HG03565 (cell line): ENCODE measurements at regions not wholly inside any gene's neighbourhood (a gene's known extent, or its start where the extent isn't known, plus 50 kb on each side); places are given as distances from the start of the nearest gene placed in this dataset.

Source experiments
- ATAC-seq: cut with Tn5 transposase; IDR thresholded peaks from one replicate; pipeline ENCODE4 v1.9.1; 2021; ENCODE audit warnings: mild to moderate bottlenecking, moderate library complexity; ENCODE audit not compliant: unreplicated experiment

GRCh38 chr2:790634-791245 lies 113.5 kb upstream of the TMEM18 start:
- no peak for ATAC-seq

- no peak for ATAC-seq
These were observed 112.9 kb upstream of the TMEM18 start for GRCh38 chr2:790081-790480.

GRCh38 chr2:789529-789928 lies 112.3 kb upstream of the TMEM18 start:
- no peak for ATAC-seq

GRCh38 chr2:788227-789032 lies 111.2 kb upstream of the TMEM18 start:
- no peak for ATAC-seq

GRCh38 chr2:784753-785152 lies 107.5 kb upstream of the TMEM18 start:
- ATAC-seq = no peak

- no peak for ATAC-seq
These were observed 103.4 kb upstream of the TMEM18 start for GRCh38 chr2:780581-780980.

- ATAC-seq = no peak
These were observed 102.8 kb upstream of the TMEM18 start for GRCh38 chr2:780002-780401.

- no peak for ATAC-seq
These were observed 101.6 kb upstream of the TMEM18 start for GRCh38 chr2:778731-779350.

- ATAC-seq = no peak
These were observed 100.3 kb upstream of the TMEM18 start for GRCh38 chr2:777546-777945.

GRCh38 chr2:777051-777450 lies 99.8 kb upstream of the TMEM18 start:
- no peak for ATAC-seq

GRCh38 chr2:776487-776886 lies 99.3 kb upstream of the TMEM18 start:
- no peak for ATAC-seq

- no peak for ATAC-seq
These were observed 98.8 kb upstream of the TMEM18 start for GRCh38 chr2:776038-776437.

- ATAC-seq = no peak
These were observed 97.2 kb upstream of the TMEM18 start for GRCh38 chr2:774436-774835.

- no peak for ATAC-seq
These were observed 96.3 kb upstream of the TMEM18 start for GRCh38 chr2:773256-774160.

GRCh38 chr2:771538-771937 lies 94.3 kb upstream of the TMEM18 start:
- ATAC-seq = no peak

- no peak for ATAC-seq
These were observed 93.6 kb upstream of the TMEM18 start for GRCh38 chr2:770776-771175.

GRCh38 chr2:769771-770170 lies 92.6 kb upstream of the TMEM18 start:
- ATAC-seq = no peak

- no peak for ATAC-seq
These were observed 91.2 kb upstream of the TMEM18 start for GRCh38 chr2:768451-768850.

GRCh38 chr2:767944-768343 lies 90.7 kb upstream of the TMEM18 start:
- ATAC-seq = no peak

- no peak for ATAC-seq
These were observed 90.2 kb upstream of the TMEM18 start for GRCh38 chr2:767440-767839.

- ATAC-seq = no peak
These were observed 89.0 kb upstream of the TMEM18 start for GRCh38 chr2:766255-766654.
